HepG2 (cell line): ENCODE measurements at regions not wholly inside any gene's neighbourhood (a gene's known extent, or its start where the extent isn't known, plus 50 kb on each side); places are given as distances from the start of the nearest gene placed in this dataset.

ENCODE experiments used
- ATAC-seq: fragments of 200-7000 bp; cut with Tn5 transposase; 3 replicates; pipeline ENCODE4 v1.9.1; 2020; ENCODE audit warnings: mild to moderate bottlenecking, moderate library complexity
- BruUV-seq: library from RNA; stranded (reverse); fragments of 400-500 nt; replicated peaks from 2 replicates; lab custom pipeline; 2021; lab: Mats Ljungman, UMichigan
- CTCF ChIA-PET: fragments of 300-600 bp; formaldehyde crosslinking; extraction: SDS; loops from one replicate; lab custom pipeline; 2021; ENCODE audit warnings: low total read pairs, inconsistent platforms, low intra/inter-chr PET ratio; lab: Yijun Ruan, JAX
- POLR2A ChIA-PET: fragments of 350-600 bp; sonication (Branson Sonifier 250); formaldehyde crosslinking; loops from one replicate; lab custom pipeline; 2020; ENCODE audit warnings: antibody characterized with exemption, inconsistent platforms; lab: Yijun Ruan, JAX
- DNase-seq: peaks from one replicate; pipeline ENCODE4 v3.0.0-alpha.2; 2015; ENCODE audit warnings: low spot score
- FAIRE-seq: peaks from 3 replicates; lab custom pipeline; 2011; peaks lifted over from hg19 to GRCh38; lab: Jason Lieb, UNC
- H2AFZ ChIP-seq: one replicate; pipeline ENCODE4 v1.6.1; 2011; ENCODE audit warnings: low read length, inconsistent platforms
- H3K27ac ChIP-seq: fragments of 300-600 bp; 3 replicates; pipeline ENCODE4 v1.8.0; 2011; ENCODE audit warnings: mixed run types, mild to moderate bottlenecking, mixed read lengths, low read length, inconsistent platforms; ENCODE audit not compliant: insufficient read depth; ENCODE audit errors: extremely low read length
- H3K27me3 ChIP-seq, 2 experiments: fragments of 200-600 bp in 1 of 2; 2 replicates in 1 of 2; 3 replicates in 1 of 2; pipeline versions ENCODE4 v1.6.0 to v1.8.0; 2011; ENCODE audit warnings: low read length in 2 of 2, mild to moderate bottlenecking in 2 of 2, moderate library complexity in 2 of 2, inconsistent platforms in 1 of 2; ENCODE audit not compliant: insufficient read depth in 2 of 2, control insufficient read depth in 1 of 2
- H3K36me3 ChIP-seq, 2 experiments: fragments of 200-600 bp in 1 of 2; replicated peaks in 1 of 2; 2 replicates in 1 of 2; 3 replicates in 1 of 2; pipeline versions ENCODE4 v1.5.1 to v1.8.0; 2011; ENCODE audit warnings: low read length in 2 of 2, inconsistent platforms in 1 of 2; ENCODE audit not compliant: insufficient read depth in 2 of 2, control insufficient read depth in 1 of 2
- H3K4me1 ChIP-seq: 2 replicates; pipeline ENCODE4 v1.5.1; 2012; ENCODE audit warnings: low read length, inconsistent platforms; ENCODE audit not compliant: insufficient read depth
- H3K4me2 ChIP-seq: 2 replicates; pipeline ENCODE4 v1.6.0; 2011; ENCODE audit warnings: low read depth, low read length, inconsistent platforms
- H3K4me3 ChIP-seq, 3 experiments: fragments of 200-600 bp in 1 of 3; sonication (generic), shearing (Covaris generic) in 1 of 3; replicated peaks in 1 of 3; 2 replicates each; pipeline ENCODE4 v1.5.1; 2011 to 2016; ENCODE audit warnings: low read length in 3 of 3, inconsistent platforms in 2 of 3, low read depth in 2 of 3, mild to moderate bottlenecking in 2 of 3, control low read depth in 1 of 3, mixed read lengths in 1 of 3; ENCODE audit not compliant: insufficient read depth in 1 of 3
- H3K79me2 ChIP-seq: one replicate; pipeline ENCODE4 v1.6.1; 2011; ENCODE audit warnings: low read length, inconsistent platforms; ENCODE audit not compliant: insufficient read depth
- H3K9ac ChIP-seq: 2 replicates; pipeline ENCODE4 v1.6.0; 2011; ENCODE audit warnings: mild to moderate bottlenecking, low read depth, low read length, inconsistent platforms; ENCODE audit not compliant: insufficient read depth
- H3K9me3 ChIP-seq: 2 replicates; pipeline ENCODE4 v1.5.1; 2012; ENCODE audit warnings: mild to moderate bottlenecking, low read length
- H4K20me1 ChIP-seq: 2 replicates; pipeline ENCODE4 v1.6.0; 2011; ENCODE audit warnings: inconsistent platforms, mild to moderate bottlenecking, low read length, moderate library complexity; ENCODE audit not compliant: insufficient read depth
- BCL3 ChIP-seq: sonication (generic); formaldehyde crosslinking; IDR thresholded peaks from 2 replicates; pipeline ENCODE4 v1.5.1; 2020; ENCODE audit warnings: mild to moderate bottlenecking, missing genetic modification reagents, moderate library complexity
- HNRNPH1 ChIP-seq: fragments of 200-400 bp; formaldehyde crosslinking; optimal IDR thresholded peaks from 2 replicates; pipeline ENCODE3; 2017; ENCODE audit warnings: mild to moderate bottlenecking, low read depth, low read length
- PAF1 ChIP-seq: IDR thresholded peaks from 2 replicates; pipeline ENCODE4 v1.6.1; 2016; ENCODE audit warnings: missing genetic modification reagents, missing compliant biosample characterization
- POLR2AphosphoS5 ChIP-seq: IDR thresholded peaks from 2 replicates; pipeline ENCODE4 v1.6.1; 2012; ENCODE audit warnings: low read depth, low read length
- TRIM24 ChIP-seq: sonication (generic); formaldehyde crosslinking; IDR thresholded peaks from 2 replicates; pipeline ENCODE4 v1.8.0; 2022; ENCODE audit warnings: mild to moderate bottlenecking, missing genetic modification reagents
- U2AF1 ChIP-seq: fragments of 200-400 bp; formaldehyde crosslinking; optimal IDR thresholded peaks from 2 replicates; pipeline ENCODE3; 2017; ENCODE audit warnings: mild to moderate bottlenecking, low read depth, low read length
- XRCC5 ChIP-seq: fragments of 200-400 bp; formaldehyde crosslinking; optimal IDR thresholded peaks from 2 replicates; pipeline ENCODE3; 2017; ENCODE audit warnings: mild to moderate bottlenecking, low read length
- ZIK1 ChIP-seq: sonication (generic); formaldehyde crosslinking; IDR thresholded peaks from 2 replicates; pipeline ENCODE4 v1.5.0; 2020; ENCODE audit warnings: mild to moderate bottlenecking, low read depth, missing genetic modification reagents, borderline replicate concordance
- ZNF292 ChIP-seq: sonication (generic); formaldehyde crosslinking; IDR thresholded peaks from 2 replicates; pipeline ENCODE4 v1.8.1; 2022; ENCODE audit warnings: mild to moderate bottlenecking, low read depth, missing genetic modification reagents, borderline replicate concordance
- ZNF607 ChIP-seq: sonication (generic); formaldehyde crosslinking; IDR thresholded peaks from 2 replicates; pipeline ENCODE4 v1.5.1; 2020; ENCODE audit warnings: missing genetic modification reagents, mild to moderate bottlenecking, borderline replicate concordance
- ZNF737 ChIP-seq: sonication (generic); formaldehyde crosslinking; IDR thresholded peaks from 2 replicates; pipeline ENCODE4 v1.5.0; 2020; ENCODE audit warnings: missing genetic modification reagents, mild to moderate bottlenecking, borderline replicate concordance
- ZNF75D ChIP-seq: sonication (generic); formaldehyde crosslinking; IDR thresholded peaks from 2 replicates; pipeline ENCODE4 v1.8.1; 2023; ENCODE audit warnings: missing genetic modification reagents, mild to moderate bottlenecking, borderline replicate concordance
- ZNF780A ChIP-seq: sonication (generic); formaldehyde crosslinking; IDR thresholded peaks from 2 replicates; pipeline ENCODE4 v1.8.0; 2022; ENCODE audit warnings: mild to moderate bottlenecking, missing genetic modification reagents, moderate library complexity
- WGBS: methylation state at CpG from one replicate; pipeline ENCODE4 v1.1.6; 2017; ENCODE audit warnings: low lambda C conversion rate; 5-methylcytosine and 5-hydroxymethylcytosine counted together
- in situ Hi-C: cut with HindIII; loops from 2 replicates; pipeline ENCODE4 v1.10.0; 2017; ENCODE audit warnings: low pct_unique_long_range_greater_than_20kb; ENCODE audit not compliant: extremely low pct_ligation_motif_present
- intact Hi-C: fragments of 100-400 bp; cut with micrococcal nuclease; formaldehyde crosslinking; loops from one replicate; pipeline ENCODE4 v1.10.0; 2022; ENCODE audit not compliant: unreplicated experiment

GRCh38 chr12:77594366-77594765, 236.3 kb upstream of the NAV3 start:
- no peaks in the 10 kb centered on the region for H4K20me1 ChIP-seq
- FAIRE-seq = no peak
- in situ Hi-C loops = no loop called here
- H3K36me3 ChIP-seq = no peaks in the 10 kb centered on the region
- no peaks in the 10 kb centered on the region for H3K79me2 ChIP-seq
- ATAC-seq = no peak
- H3K9ac ChIP-seq = no peak overlapping the region
- DNase-seq = no peak
- no peaks in the 10 kb centered on the region for H3K4me1 ChIP-seq
- WGBS = 1% methylated on average over 3 of the region's 3 CpGs
- H2AFZ ChIP-seq = no peak overlapping the region
- BruUV-seq = no TSS peak
- H3K9me3 ChIP-seq = no peaks in the 10 kb centered on the region
- TF ChIP-seq BCL3 (CRISPR knock-in tag) = no peak
- TF ChIP-seq TRIM24 = no peak
- TF ChIP-seq PAF1 (CRISPR knock-in tag) = no peak
- TF ChIP-seq HNRNPH1 = no peak
- no peak for TF ChIP-seq ZIK1 (CRISPR knock-in tag)
- no peak for TF ChIP-seq ZNF607
- no peak for TF ChIP-seq ZNF75D
- TF ChIP-seq POLR2AphosphoS5 = no peak
- TF ChIP-seq U2AF1 = no peak
- no peak for TF ChIP-seq XRCC5
- no peak for TF ChIP-seq ZNF737 (CRISPR knock-in tag)
- TF ChIP-seq ZNF292 (CRISPR knock-in tag) = no peak
- TF ChIP-seq ZNF780A (CRISPR knock-in tag) = no peak
- CTCF ChIA-PET = no interaction called here
- no peak overlapping the region for H3K4me2 ChIP-seq
- H3K27ac ChIP-seq = no peak overlapping the region
- H3K4me3 ChIP-seq = no peak overlapping the region
- intact Hi-C loops = no loop called here
- POLR2A ChIA-PET = no interaction called here
- no peaks in the 10 kb centered on the region for H3K27me3 ChIP-seq
